ENCODE measurements at regions not wholly inside any gene's neighbourhood (a gene's known extent, or its start where the extent isn't known, plus 50 kb on each side); places are given as distances from the start of the nearest gene placed in this dataset.

DNA sequence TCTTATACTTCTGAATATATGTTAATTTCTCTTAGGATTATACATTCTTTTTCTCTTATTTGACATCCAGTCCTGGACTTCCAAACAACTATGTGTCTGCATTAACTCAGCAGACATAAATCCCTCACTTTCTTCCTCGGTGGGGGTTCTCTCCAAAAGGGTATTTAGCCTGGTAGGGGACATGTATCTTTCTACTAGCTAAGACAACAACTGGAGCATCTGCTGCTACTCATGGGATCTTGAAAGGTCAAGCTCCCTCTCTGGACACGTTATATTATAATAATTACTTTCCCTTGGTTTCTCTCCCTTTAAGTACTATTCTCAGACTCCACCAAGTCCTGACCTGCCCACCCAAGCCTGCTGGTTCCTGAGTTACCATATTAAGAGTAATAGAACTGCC is 983.7 kb upstream of the FLRT2 start:
- no peaks in the 10 kb centered on the region for H3K4me1 ChIP-seq (replicated peaks in 1 of 2)
- H3K4me3 ChIP-seq = no peak overlapping the region
- no peaks in the 10 kb centered on the region for H3K27me3 ChIP-seq
- H3K27ac ChIP-seq = no peak overlapping the region
- H3K36me3 ChIP-seq (replicated peaks in 1 of 2) = no peaks in the 10 kb centered on the region
- TF ChIP-seq CTCF (IDR thresholded peaks at IDR 0.05) (no peak), POLR2A (IDR thresholded peaks at IDR 0.05) (no peak)
- no peaks in the 10 kb centered on the region for H3K9me3 ChIP-seq (replicated peaks in 1 of 3)
- 42 to 81% (median 76%) methylated on average over 2 of the region's 2 CpGs for WGBS, 4 donors
- intact Hi-C loops (cut with DNase I) = no loop called here
- DNase-seq = no peak

GRCh38 chr14:84554136-84554535 is 975.8 kb upstream of the FLRT2 start:
- 59 to 75% (median 69%) methylated on average over 3 of the region's 3 CpGs for WGBS, 4 donors
- no peak for TF ChIP-seq POLR2A (IDR thresholded peaks at IDR 0.05)
- no peak for TF ChIP-seq CTCF (IDR thresholded peaks at IDR 0.05)
- Histone ChIP-seq H3K4me3 (no peak overlapping the region), H3K9me3 (replicated peaks in 1 of 3) (no peaks in the 10 kb centered on the region), H3K36me3 (replicated peaks in 1 of 2) (no peaks in the 10 kb centered on the region), H3K27me3 (no peaks in the 10 kb centered on the region), H3K4me1 (replicated peaks in 1 of 2) (no peaks in the 10 kb centered on the region), H3K27ac (no peak overlapping the region)
- no peak for DNase-seq
- intact Hi-C loops (cut with DNase I) = no loop called here

GRCh38 chr14:84555493-84555892 is 974.5 kb upstream of the FLRT2 start:
- DNase-seq = no peak
- Histone ChIP-seq H3K27me3 (no peaks in the 10 kb centered on the region), H3K36me3 (replicated peaks in 1 of 2) (no peaks in the 10 kb centered on the region), H3K4me1 (replicated peaks in 1 of 2) (no peaks in the 10 kb centered on the region), H3K4me3 (no peak overlapping the region), H3K27ac (no peak overlapping the region), H3K9me3 (replicated peaks in 1 of 3) (no peaks in the 10 kb centered on the region)
- 67 to 87% (median 68%) methylated on average over 2 of the region's 2 CpGs for WGBS, 4 donors
- intact Hi-C loops (cut with DNase I) = no loop called here
- no peak for TF ChIP-seq POLR2A (IDR thresholded peaks at IDR 0.05)
- no peak for TF ChIP-seq CTCF (IDR thresholded peaks at IDR 0.05)

GRCh38 chr14:84566109-84566508 is 963.8 kb upstream of the FLRT2 start:
- 79 to 93% (median 88%) methylated on average over 6 of the region's 6 CpGs for WGBS, 4 donors
- DNase-seq = no peak
- TF ChIP-seq CTCF (IDR thresholded peaks at IDR 0.05) = no peak
- TF ChIP-seq POLR2A (IDR thresholded peaks at IDR 0.05) = no peak
- intact Hi-C loops (cut with DNase I) = no loop called here
- H3K27ac ChIP-seq = no peak overlapping the region
- H3K27me3 ChIP-seq = no peaks in the 10 kb centered on the region
- no peak overlapping the region for H3K4me3 ChIP-seq
- no peaks in the 10 kb centered on the region for H3K9me3 ChIP-seq (replicated peaks in 1 of 3)
- no peaks in the 10 kb centered on the region for H3K4me1 ChIP-seq (replicated peaks in 1 of 2)
- H3K36me3 ChIP-seq (replicated peaks in 1 of 2) = no peaks in the 10 kb centered on the region
